DMS 273 treated with DMSO at 0.1 percent for 48 hours (cell line): ENCODE measurements at regions not wholly inside any gene's neighbourhood (a gene's known extent, or its start where the extent isn't known, plus 50 kb on each side); places are given as distances from the start of the nearest gene placed in this dataset.
"Not testable (repeated sequence)": the region's sequence is repeated elsewhere in the genome, so short reads cannot be mapped to it uniquely, and the experiment has no call there.

ENCODE experiments used
- DNase-seq: peaks from one replicate; lab custom pipeline; 2025; lab: John Stamatoyannopoulos, UW

DNA sequence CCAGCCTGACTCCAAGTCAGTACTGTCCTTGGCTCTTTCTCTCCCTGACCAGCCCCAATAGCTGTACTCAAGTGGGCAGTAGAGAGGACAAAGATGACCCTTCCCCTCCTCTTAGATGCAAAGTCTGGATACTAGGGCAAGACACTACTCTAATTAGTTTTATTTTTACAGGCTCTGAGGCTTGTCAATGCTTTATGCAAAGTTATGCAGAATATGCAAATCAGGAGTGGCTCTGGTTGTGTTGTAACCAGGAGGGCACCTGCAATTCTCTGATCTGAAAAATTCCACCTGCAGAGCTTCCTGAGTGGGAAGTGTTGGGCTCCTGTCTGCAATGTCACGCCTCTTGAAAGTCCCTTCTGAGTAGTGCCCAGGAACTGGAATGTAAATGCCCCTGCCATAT lies 201.5 kb downstream of the RGS3 start:
- DNase-seq, result no peak

DNA sequence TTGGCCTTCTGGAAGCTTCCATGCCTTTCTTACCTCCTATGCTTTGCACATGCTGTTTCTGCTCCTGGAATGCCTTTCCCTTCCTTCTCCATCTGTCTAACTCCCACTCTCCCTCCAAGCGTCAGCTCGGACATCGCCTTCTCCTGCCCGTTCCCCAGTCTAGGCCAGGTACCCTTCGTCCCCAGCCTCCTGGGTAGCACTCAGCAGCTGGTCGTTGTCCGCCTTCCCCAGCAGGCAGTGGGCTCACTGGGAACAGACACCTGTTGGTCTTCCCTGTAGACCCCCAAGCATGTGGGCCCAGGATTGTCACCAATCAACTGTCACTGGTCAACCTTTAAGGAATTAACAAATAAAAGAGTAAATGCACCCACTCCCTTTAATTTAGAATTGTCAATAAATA lies 202.2 kb downstream of the RGS3 start:
- no peak for DNase-seq

DNA sequence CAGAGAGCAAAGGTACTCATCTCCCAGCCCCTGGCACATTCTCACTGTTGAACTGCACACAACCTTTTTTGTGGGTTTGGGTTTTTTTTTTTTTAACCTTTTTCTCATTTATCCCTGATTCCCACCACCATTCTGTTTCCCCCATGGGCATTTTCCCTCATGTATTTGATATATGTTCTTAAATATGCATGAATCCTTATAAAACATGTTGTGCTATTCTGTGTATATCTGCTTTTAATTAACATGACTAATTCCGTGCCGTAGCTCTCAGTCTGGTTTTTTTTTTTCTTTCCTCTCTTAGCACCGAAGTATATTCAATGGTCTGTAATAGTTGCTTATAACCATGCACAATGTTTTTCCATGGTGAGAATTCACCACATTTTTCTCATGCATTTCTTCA lies 204.5 kb downstream of the RGS3 start:
- DNase-seq, result no peak

DNA sequence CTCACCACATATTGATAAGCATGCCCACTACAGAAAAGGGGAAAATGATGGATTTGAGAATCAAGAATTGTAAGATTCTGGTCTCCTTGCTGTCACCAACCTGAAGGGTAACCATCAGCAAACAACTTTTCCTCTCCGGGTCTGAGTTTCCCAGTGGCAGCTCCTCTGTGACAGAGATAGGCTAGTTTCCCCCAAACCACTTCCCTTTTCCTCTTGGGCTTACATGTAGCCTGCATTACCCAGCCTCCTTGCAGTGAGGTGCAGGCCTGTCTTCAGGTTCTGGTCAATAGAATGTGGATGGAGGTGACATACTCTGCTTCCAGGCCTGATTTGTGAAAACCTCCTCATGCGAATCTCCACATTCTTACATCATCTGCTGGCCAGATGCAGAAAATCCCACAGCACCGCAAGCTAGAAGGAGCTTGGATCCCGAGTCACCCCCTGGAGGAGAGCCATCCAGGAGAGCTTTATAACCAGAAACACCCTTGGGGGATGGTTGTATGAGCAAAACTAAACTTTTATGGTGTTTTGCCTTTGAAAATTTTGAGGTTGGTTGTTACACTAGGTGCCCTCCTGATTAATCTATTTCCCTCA lies 206.1 kb downstream of the RGS3 start:
- DNase-seq, result no peak

DNA sequence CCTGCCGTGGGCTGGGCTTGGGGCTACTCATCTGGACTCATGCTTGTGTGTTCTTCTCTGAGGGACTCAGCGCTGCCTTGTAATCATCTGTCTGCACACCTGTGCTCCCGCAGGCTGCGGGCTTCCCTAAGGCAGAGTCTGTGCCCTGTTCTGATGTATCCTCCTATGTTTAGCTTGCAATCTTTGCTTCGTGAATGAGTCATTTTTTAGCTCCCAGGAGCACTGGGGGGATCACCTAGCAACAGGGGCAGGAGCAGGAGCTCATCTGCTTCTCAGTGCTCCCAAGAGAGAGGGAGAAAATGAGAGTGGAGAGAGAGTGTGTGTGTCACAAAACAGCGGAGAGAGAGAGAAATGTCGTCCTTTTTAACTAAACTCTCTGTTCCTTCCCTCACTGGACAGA lies 202.4 kb upstream of the ZNF618 start:
- DNase-seq, result no peak

DNA sequence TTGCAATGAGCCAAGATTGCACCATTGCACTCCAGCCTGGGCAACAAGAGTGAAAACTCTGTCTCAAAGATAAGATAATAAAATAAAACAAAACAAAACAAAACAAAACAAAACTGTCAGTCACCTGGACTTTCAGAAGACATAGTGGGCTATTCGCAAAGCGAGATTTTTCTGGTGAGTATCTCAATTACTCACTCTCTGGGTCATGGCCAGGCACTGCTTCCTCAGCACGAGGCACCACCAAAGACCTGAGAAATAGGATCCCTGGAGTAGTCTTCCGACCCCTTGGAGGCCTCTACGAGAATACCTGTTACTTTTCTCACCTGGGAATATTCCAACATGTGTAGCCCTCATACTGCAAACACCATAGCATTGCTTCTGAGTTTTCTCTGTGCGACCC lies 201.7 kb upstream of the ZNF618 start:
- DNase-seq, result no peak

DNA sequence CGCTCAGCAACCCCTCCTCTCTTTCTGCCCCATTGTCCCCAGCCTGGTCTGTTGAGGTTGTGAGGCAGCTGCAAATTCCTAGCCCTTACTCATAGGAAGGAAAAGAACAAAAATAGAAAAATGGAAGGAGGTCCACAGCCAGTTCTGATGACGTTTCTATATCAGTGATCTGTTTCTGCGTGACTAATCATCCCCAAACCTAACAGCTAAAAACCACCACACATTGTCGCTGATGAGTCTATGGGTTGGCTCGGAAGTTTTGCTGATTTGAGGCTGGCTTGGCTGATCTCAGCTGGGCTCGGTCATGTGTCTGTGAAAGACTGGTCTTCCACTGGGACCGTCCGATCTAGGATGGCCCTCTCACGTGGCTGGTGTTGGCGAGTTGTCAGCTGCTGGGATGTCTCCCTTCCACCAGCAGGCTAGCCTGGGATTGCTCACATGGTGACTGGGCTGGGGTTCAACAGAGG lies 200.6 kb upstream of the ZNF618 start:
- DNase-seq, result no peak

DNA sequence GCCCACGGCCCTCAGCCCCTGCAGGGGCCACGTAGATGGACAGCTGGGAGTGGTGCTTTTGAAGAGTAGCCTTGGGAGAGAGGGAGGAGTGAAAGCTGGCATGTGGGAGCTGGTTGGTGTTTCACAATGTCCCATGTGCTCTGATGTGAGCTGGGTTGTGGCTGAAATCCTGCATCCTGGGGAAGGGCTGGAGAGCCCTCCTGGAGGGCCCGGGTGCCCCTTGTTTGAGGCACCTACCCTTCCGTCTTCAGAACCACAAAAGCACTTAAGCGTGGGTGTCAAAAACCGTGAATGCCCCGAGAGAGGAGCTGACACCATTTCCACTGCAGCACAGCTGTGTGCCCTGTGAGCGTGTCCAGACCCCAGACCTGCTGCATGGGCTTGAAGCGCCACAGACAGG lies 199.1 kb upstream of the ZNF618 start:
- DNase-seq, result no peak

DNA sequence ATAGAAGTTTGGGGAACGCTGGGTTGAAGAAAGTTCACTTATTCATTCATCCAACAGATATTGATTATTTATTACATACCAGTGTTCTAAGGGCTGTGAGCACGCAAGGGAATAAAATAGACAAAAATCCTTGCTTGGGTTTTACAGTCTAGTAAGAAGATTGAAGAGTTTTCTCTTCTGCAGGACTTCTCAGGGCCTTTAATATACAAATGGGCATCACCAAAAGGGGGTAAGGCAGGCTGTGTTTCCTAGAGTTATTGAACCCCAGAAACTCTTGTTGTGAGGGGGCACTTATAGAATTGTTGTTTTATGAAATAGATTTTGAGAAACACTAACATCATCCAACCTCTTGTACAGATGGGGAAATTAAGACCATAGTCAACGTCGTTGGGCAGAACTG lies 198.5 kb upstream of the ZNF618 start:
- DNase-seq, result no peak

DNA sequence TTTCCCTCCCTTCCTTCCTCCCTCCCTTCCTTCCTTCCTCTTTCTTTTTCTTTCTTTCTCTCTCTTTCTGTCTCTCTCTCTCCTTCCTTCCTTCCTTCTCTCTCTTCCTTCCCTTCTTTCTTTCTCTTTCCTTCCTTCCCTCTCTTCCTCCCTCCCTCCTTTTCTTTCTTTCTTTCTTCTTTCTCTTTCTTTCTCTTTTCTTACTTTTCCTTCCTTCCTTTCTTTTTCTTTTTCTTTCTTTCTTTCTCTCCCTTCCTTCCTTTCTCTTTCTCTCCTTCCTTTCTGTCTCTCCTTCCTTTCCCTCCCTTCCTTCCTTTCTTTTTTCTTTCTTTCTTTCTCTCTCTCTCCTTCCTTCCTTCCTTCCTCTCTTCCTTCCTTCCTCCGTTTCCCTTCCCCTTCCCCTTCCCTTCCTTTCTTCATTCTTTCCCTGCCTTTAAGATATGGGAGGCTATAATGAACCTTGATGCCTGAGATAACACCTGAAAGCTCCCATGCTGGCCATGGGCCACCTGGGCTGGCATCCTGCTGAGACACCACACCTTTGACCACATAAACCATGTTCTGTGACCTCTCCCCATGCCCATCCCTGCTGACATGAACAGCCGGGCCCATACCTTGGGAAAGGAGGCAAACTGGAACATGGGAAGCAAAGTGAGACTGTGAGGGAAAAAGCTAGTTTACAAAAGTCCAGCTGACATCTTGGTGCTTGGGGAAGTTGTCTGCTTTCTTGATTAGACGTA lies 197.8 kb upstream of the ZNF618 start:
- no peak for DNase-seq

DNA sequence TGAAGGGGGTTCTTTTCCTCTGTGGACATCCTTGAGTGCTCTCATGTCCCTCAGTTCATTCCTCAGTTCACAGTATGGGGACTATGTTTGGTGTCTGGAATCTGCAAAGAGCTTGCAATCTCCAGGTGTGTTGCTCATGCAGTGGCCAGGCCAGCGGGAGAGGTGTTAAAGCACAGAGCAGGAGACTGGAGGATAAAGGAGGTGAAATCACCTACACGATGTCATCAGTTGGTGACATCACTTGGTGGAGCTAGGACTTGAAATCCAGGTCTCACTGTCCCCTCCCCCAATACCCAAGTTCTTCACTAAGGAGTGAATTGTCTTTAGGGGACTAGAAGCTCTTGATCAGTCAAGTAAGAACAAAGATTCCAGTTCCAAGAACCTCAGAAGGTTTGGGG lies 197.3 kb upstream of the ZNF618 start:
- no peak for DNase-seq

DNA sequence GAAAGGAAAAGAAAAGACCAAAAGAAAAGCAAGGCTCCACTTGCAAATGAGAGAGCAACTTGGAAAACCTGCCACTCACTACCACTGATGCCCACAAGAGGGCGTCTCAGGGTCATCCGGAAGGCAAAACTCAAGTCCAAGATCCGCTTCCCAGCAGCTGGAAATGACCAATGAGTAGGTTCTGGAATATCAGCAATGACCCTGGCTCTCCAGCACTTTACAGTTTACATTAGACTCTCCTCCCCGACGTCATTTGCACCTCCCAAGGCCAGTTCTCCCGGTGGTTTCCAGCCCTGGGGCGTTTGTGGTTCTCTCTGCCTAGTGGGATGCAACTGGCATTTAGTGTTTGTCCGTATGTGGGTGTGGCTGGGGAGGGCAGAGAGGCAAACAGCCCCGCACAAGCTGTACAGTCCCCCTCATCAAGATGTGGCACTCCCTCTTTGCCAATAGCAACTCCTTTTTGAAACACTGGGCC lies 193.8 kb upstream of the ZNF618 start:
- DNase-seq, result peak; percentile 12

DNA sequence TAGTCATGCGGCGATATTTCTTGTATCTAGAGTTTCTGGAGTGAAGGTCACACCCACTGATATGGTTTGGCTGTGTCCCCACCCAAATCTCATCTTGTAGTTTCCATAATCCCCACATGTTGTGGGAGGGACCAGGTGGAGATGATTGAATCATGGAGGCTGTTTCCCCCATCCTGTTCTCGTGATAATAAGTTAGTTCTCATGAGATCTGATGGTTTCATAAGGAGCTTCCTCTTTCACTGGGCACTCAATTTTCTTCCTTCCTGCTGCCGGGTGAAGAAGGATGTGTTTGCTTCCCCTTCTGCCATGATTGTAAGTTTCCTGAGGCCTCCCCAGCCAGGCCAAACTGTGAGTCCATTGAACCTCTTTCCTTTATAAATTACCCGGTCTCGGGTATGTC lies 190.5 kb upstream of the ZNF618 start:
- not testable (repeated sequence) for DNase-seq

DNA sequence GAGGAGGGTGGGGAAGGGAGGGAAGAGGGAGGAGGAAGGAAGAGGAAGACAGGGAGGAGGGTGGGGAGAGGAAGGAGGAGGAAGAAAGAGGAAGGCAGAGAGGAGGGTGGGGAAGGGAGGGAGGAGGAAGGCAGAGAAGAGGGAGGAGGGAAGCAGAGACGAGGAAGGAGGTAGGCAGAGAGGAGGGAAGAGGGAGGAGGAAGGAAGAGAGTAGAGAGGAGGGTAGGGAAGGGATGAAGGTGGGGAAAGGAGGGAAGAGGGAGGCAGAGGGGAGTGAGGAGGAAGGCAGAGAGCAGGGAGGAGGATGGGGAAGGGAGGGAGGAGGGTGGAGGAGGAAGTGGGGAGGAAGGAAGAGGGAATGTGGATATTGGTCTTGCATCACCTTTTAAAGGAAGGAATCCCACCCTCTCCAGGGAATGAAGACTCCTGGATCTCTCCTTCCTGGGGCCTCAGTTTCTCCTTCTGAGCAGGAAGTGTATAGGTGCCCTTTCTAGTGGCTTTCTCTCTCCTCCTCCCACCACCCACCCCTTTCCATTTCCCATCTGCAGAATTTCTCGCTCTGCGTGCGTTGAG lies 188.9 kb upstream of the ZNF618 start:
- no peak for DNase-seq

DNA sequence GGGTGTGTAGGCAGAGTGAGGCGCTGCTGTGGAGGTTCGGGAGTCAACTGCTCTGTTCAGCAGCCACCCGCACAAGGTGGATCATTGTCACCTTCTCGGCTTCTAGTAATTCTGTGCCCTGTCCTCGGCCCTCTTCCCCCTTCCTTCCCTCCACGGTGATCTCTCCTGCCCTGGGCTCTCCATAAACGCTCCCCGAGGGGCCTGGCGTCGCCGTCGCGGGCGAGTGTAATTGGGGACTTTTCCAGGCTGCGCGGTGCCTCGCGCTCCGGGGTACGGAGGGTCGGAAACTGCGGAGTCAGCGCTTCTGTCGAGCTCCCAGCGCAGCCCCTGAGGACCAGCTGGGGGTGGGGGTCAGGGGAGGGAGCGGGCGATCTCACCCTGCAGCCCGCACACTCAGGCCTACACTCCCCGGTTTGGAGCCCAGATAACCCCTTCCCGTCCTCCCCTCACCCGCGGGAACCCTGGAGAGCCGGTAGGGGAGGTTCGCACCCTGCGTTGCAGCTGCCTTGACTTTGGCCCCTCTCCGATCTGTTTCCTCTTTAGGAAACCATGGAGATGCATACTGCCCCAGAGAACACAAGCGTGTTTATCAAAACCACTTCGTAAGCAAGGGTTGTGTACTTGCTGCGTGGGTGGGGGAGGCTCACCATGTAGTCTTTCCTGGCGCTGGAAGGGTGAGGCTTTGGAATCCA lies 188.3 kb upstream of the ZNF618 start:
- no peak for DNase-seq

DNA sequence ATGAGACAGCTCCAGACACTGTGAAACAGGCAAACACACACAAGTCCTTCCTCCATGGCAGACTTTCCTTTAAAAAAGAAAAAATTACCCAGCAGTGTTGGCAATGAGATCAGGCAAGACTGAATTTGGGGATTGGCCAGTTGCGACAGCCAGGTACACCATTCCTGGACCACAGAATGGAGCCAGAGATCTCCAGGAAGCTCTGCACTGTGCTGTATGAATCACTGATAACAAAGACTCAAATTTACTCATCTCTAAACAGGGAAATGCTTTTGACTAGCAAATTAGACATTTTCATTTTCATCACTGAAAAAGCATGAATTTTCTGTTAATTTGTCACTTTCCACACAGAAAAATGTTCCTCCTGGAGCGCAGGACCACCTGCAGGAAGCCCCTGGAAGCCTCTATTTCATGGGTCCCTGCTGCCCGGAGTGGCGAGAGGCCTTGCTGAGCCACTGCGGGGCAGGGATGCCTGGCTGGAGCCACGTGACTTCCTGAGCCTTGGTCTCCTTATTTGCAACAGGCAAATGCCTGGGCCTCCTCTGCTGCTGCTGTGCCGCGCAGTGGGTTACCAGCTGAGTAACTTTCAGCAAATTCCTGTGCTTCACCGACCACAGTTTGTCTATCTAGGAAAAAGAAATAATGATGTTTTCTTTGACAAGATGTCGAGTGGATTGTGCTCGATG lies 185.9 kb upstream of the ZNF618 start:
- no peak for DNase-seq

DNA sequence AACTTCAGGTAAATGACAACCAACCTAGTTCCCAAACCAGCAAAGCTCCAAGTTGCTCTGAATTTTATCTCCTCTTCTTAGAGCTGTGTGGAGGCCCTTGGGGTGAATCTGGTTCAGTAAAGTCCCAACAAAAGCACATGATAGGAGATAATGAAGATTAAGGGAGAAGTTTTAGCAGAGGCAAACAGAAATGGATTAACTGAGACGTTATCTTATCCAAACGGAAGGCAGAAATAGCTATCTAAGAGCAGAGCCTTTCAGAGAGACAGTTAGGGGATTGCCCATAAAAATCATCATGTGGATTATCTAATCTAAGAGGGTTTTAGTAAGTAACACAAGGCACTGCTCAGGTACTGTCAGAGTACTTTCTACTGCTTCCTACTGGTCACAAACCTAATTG lies 183.9 kb upstream of the ZNF618 start:
- DNase-seq, result no peak

DNA sequence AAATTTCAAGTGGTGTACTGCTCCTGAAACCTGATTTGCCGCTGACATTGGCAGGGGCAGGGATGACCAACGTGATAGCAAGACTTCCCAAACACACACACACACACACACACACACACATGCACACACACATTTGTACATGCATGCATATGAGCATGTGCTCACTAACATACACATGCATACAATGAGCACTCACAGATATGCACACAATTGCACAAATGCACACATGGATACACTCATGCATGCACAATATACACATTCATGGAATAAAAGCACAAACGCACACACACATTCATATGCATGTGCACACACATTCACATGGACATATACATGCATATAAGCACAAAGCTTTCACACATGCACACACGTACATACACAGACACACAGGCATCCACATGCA lies 181.2 kb upstream of the ZNF618 start:
- DNase-seq, result no peak

DNA sequence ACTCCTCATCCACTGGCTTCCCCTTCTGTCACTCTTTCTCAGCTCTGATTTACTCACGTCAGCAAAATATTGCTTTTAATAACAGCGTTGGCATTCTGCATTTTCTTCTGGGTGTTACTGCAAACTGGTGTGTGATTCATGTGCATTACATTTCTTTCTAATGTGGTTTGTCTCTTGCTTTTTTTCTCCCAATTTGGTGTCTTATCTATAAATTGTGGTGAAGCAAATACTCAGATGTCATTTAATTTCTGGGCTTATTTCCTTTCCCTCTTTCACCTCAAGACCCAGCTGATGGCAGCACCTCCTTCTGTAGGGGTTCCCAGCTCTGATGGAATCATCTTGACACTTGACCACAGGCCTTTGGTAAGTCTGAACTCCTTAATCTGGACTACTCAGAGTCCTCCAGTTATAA lies 180.7 kb upstream of the ZNF618 start:
- no peak for DNase-seq

DNA sequence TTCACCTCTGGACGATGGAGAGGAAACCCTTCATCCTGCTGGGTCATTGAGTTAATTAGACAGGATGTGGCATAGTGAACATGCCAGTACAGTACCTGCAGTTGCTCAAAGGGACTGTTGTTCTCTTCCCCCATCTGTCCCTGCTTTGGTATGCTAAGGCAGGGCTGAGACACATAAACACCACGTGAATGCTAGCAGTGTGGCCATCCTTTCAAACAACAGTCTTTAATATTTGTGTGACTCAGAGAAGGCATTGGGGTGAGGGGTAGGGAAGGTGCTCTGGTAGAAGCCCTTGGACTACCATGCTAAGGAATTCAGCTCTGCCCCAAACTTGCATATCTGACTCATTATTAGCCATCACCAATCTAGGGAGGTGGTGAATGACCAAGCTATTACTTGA lies 180.2 kb upstream of the ZNF618 start:
- DNase-seq, result no peak

DNA sequence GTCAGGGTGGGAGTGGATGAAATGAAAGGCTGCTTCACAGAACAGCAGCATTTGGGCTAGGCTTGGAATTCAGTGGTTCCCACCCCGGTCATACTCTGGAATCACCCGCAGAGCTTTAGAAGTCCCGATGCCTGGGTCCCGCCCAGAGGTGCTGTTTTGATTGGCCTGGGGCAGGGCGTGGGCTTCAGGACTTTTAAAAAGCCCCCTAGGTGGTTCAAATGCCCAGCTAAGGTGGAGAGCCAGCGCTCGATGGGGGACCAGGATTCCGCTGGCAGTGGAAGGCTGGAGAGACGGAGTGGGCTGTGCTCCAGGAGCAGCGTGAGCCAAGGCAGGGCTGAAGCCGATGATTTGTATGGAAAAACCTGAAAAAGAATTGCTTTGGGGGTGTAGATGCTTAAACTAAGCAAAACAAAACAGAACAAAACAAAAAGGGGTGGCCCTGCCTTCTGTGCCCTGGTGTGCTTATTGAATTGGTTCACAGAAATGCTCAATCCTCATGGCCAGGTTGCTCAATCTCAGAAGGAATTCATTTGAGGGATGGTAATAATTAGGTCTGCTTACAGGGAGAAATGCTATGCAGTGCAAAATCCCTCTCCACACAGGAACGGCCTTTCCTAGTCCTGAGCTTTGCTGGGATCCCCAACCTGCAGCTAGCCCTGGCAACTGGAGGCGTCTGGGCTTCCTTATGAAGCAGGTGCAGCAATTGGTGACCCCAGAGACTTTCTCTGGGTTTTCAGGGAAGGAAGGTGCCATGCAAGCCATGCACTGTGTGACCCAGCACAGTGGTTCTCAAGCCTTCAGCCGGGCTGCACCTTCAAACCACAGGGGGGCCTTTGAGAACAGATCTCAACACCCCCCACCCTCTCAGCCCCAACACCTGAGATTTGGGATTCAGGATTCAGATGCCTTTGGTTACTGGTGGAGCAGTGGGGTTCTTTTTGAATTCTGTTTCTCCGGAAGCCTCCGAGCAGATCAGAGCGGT lies 174.0 kb upstream of the ZNF618 start:
- DNase-seq, result no peak
